Transverse colon (tissue), 4 donors: ENCODE measurements at regions not wholly inside any gene's neighbourhood (a gene's known extent, or its start where the extent isn't known, plus 50 kb on each side); places are given as distances from the start of the nearest gene placed in this dataset.

Source experiments
- DNase-seq: peaks from one replicate; pipeline ENCODE4 v3.0.0-alpha.2; 2019
- H3K27ac ChIP-seq, 4 donors: fragments of 200-600 bp; sonication (generic); 2 replicates each; pipeline ENCODE4 v1.5.1; 2016 to 2018; ENCODE audit warnings: inconsistent platforms in 4 of 4
- H3K27me3 ChIP-seq: fragments of 200-600 bp; sonication (generic); 2 replicates; pipeline ENCODE4 v1.5.1; 2017; ENCODE audit warnings: inconsistent platforms
- H3K36me3 ChIP-seq, 4 donors: fragments of 200-600 bp; sonication (generic); 2 replicates each; pipeline ENCODE4 v1.5.1; 2017 to 2019; ENCODE audit warnings: inconsistent platforms in 4 of 4
- H3K4me1 ChIP-seq, 4 donors: fragments of 200-600 bp; sonication (generic); 2 replicates each; pipeline ENCODE4 v1.5.1; 2017 to 2020; ENCODE audit warnings: inconsistent platforms in 4 of 4
- H3K4me3 ChIP-seq, 4 donors: fragments of 200-600 bp; sonication (generic); 1 replicate in 1 of 4; 2 replicates in 3 of 4; pipeline versions ENCODE4 v1.5.1 to v1.6.1; 2017 to 2019; ENCODE audit warnings: inconsistent platforms in 4 of 4
- H3K9me3 ChIP-seq, 2 donors: fragments of 200-600 bp; sonication (generic); 2 replicates each; pipeline ENCODE4 v1.5.1; 2017 to 2019; ENCODE audit warnings: inconsistent platforms in 2 of 2
- CTCF ChIP-seq, 5 experiments: fragments of 200-600 bp in 3 of 5; fragments of 450-650 bp in 2 of 5; sonication (generic) in 3 of 5; IDR thresholded peaks; 1 replicate in 2 of 5; 2 replicates in 3 of 5; pipeline ENCODE4 v1.5.1; 2016 to 2017; ENCODE audit warnings: antibody characterized with exemption in 5 of 5, inconsistent platforms in 3 of 5, mild to moderate bottlenecking in 2 of 5, moderate library complexity in 1 of 5
- EP300 ChIP-seq: sonication (generic); formaldehyde crosslinking; IDR thresholded peaks from one replicate; pipeline ENCODE4 v1.6.1; 2017; ENCODE audit warnings: antibody characterized with exemption, low read depth
- POLR2A ChIP-seq: fragments of 450-650 bp; IDR thresholded peaks from one replicate; pipeline ENCODE4 v1.6.1; 2016; ENCODE audit warnings: antibody characterized with exemption, mild to moderate bottlenecking, moderate library complexity
- POLR2AphosphoS5 ChIP-seq, 3 donors: sonication (generic); formaldehyde crosslinking; IDR thresholded peaks; one replicate each; pipeline ENCODE4 v1.6.1; 2016; ENCODE audit warnings: antibody characterized with exemption in 3 of 3
- WGBS, 2 donors: methylation state at CpG; one replicate each; pipeline ENCODE4 v1.1.5; 2018; ENCODE audit warnings: low coverage in 1 of 2; 5-methylcytosine and 5-hydroxymethylcytosine counted together
- in situ Hi-C, 4 donors: fragments of 200-750 bp; cut with MboI; loops; one replicate each; pipeline versions ENCODE4 v1.15.0 to v1.15.1; 2017; ENCODE audit warnings: low sequenced_read_pairs in 3 of 4, low pct_ligation_motif_present in 1 of 4, low pct_unique_long_range_greater_than_20kb in 1 of 4
- intact Hi-C: fragments of 100-400 bp; cut with DNase I; formaldehyde crosslinking; loops from one replicate; pipeline ENCODE4 v1.15.1; 2023; ENCODE audit warnings: low total_unique reads

GRCh38 chr9:36768677-36769076 lies 196.0 kb downstream of the MELK start:
- TF ChIP-seq POLR2AphosphoS5 (IDR thresholded peaks at IDR 0.05), result no peak
- Histone ChIP-seq H3K9me3 (no peaks in the 10 kb centered on the region), H3K4me1 (peaks cover 0 to 10% (median 3%) of the 10 kb centered on the region in 4 donors), H3K4me3 (no peak overlapping the region), H3K27ac (no peak overlapping the region), H3K36me3 (no peaks in the 10 kb centered on the region), H3K27me3 (peaks cover 10% of the 10 kb centered on the region)
- no peak for DNase-seq
- WGBS, 2 donors, result 86 to 92% methylated on average over 2 to 3 of the region's 3 CpGs
- in situ Hi-C loops (loop anchor here in 1 of 4 donors (10.0 kb wide), 1 partner anchor 56 kb away; no protein-coding TSS in a partner anchor), intact Hi-C loops (no loop called here)

- Histone ChIP-seq H3K4me1 (peaks cover 0 to 8% (median 3%) of the 10 kb centered on the region in 4 donors), H3K27me3 (peaks cover 13% of the 10 kb centered on the region), H3K27ac (no peak overlapping the region), H3K4me3 (no peak overlapping the region), H3K9me3 (no peaks in the 10 kb centered on the region), H3K36me3 (no peaks in the 10 kb centered on the region)
- in situ Hi-C loops, result no loop called here
- WGBS, 2 donors, result 68 to 82% methylated on average over 5 to 9 of the region's 9 CpGs
- TF ChIP-seq POLR2AphosphoS5 (IDR thresholded peaks at IDR 0.05) (no peak), CTCF (IDR thresholded peaks at IDR 0.05) (no peak), POLR2A (no peak), EP300 (no peak)
- DNase-seq, result no peak
- intact Hi-C loops, result no loop called here
Measured at GRCh38 chr9:36770025-36770424, 197.3 kb downstream of the MELK start.

- Histone ChIP-seq H3K4me3 (no peak overlapping the region), H3K27me3 (peaks cover 13% of the 10 kb centered on the region), H3K36me3 (no peaks in the 10 kb centered on the region), H3K9me3 (no peaks in the 10 kb centered on the region), H3K27ac (no peak overlapping the region), H3K4me1 (no peaks in the 10 kb centered on the region)
- TF ChIP-seq POLR2AphosphoS5 (IDR thresholded peaks at IDR 0.05), result no peak
- TF ChIP-seq CTCF (IDR thresholded peaks at IDR 0.05), result no peak
- no peak for TF ChIP-seq EP300
- TF ChIP-seq POLR2A, result no peak
- WGBS, 2 donors, result 20 to 35% methylated on average over 4 to 18 of the region's 18 CpGs
- DNase-seq, result no peak
- intact Hi-C loops, result no loop called here
- in situ Hi-C loops, result no loop called here
Measured at GRCh38 chr9:36772449-36773403, 200.0 kb downstream of the MELK start.

GRCh38 chr9:36778682-36779081 lies 206.0 kb downstream of the MELK start:
- Histone ChIP-seq H3K4me1 (no peaks in the 10 kb centered on the region), H3K27me3 (peaks cover 48% of the 10 kb centered on the region), H3K36me3 (no peaks in the 10 kb centered on the region), H3K27ac (no peak overlapping the region), H3K9me3 (no peaks in the 10 kb centered on the region), H3K4me3 (no peak overlapping the region)
- no peak for DNase-seq
- in situ Hi-C loops (no loop called here), intact Hi-C loops (no loop called here)
- WGBS, 2 donors, result 79% methylated on average over 3 of the region's 3 CpGs; no CpG with 5 or more reads in 1 of the 2 donors
- TF ChIP-seq EP300 (no peak), CTCF (IDR thresholded peaks at IDR 0.05) (no peak), POLR2A (no peak), POLR2AphosphoS5 (IDR thresholded peaks at IDR 0.05) (no peak)
